IPS-15b (cell line): ENCODE measurements at regions not wholly inside any gene's neighbourhood (a gene's known extent, or its start where the extent isn't known, plus 50 kb on each side); places are given as distances from the start of the nearest gene placed in this dataset.
"Not testable (repeated sequence)": the region's sequence is repeated elsewhere in the genome, so short reads cannot be mapped to it uniquely, and the experiment has no call there.

Experiments
- H3K27me3 ChIP-seq: one replicate; pipeline ENCODE4 v1.6.1; 2013; ENCODE audit warnings: low read length; ENCODE audit not compliant: control insufficient read depth, insufficient read depth
- H3K36me3 ChIP-seq: one replicate; pipeline ENCODE4 v1.6.1; 2013; ENCODE audit warnings: low read length; ENCODE audit not compliant: control insufficient read depth, insufficient read depth
- H3K4me1 ChIP-seq: one replicate; pipeline ENCODE4 v1.6.1; 2013; ENCODE audit warnings: mild to moderate bottlenecking, low read length; ENCODE audit not compliant: control insufficient read depth, insufficient read depth
- H3K4me3 ChIP-seq: one replicate; pipeline ENCODE4 v1.5.1; 2013; ENCODE audit warnings: low read depth, low read length
- H3K9ac ChIP-seq: one replicate; pipeline ENCODE4 v1.6.1; 2013; ENCODE audit warnings: low read depth, mild to moderate bottlenecking, low read length
- H3K9me3 ChIP-seq: one replicate; pipeline ENCODE4 v1.6.1; 2013; ENCODE audit warnings: mild to moderate bottlenecking, low read length; ENCODE audit not compliant: control insufficient read depth, insufficient read depth

DNA sequence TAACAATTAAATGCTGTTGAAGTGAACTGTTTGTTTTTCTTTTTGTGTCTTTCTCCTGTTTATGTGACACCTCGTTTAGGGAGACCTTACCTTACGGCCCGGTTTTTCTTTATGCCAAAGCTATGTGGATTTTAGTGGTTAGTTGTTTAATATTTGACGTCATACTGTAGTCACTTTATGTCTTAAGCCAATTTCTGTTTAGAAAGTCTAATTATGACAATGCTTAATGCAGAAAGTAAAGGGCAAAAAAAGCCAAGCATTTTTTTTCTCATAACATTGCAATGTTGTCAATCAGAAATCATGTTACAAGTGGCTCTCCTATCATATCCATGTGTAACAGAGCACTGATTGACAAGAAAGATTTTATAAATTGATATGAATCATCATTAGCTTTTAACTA is 442.5 kb upstream of the ARRDC3 start:
- no peaks in the 10 kb centered on the region for H3K27me3 ChIP-seq
- no peaks in the 10 kb centered on the region for H3K36me3 ChIP-seq
- H3K4me3 ChIP-seq: no peak overlapping the region
- H3K9me3 ChIP-seq: no peaks in the 10 kb centered on the region
- no peaks in the 10 kb centered on the region for H3K4me1 ChIP-seq
- no peak overlapping the region for H3K9ac ChIP-seq

DNA sequence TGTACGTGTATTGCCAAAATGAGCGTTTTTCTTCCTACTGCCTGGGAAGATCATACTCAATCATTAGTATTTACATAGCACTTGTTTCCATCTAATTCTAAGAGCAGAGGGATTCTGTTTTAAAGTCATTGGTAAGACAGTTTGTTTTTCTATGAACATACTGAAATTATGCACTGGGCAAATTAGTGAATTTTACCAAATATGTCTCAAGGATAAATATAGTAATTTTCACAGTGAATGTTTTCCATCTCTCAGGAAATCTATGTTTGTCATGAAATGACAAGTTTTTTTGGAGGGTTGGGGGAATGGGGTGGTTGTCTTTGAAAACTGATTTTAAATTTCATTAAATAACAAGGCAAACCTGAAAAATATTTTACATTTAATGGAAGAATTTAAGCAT is 441.3 kb upstream of the ARRDC3 start:
- Histone ChIP-seq H3K4me1 (no peaks in the 10 kb centered on the region), H3K4me3 (no peak overlapping the region), H3K9ac (no peak overlapping the region), H3K27me3 (no peaks in the 10 kb centered on the region), H3K9me3 (no peaks in the 10 kb centered on the region), H3K36me3 (no peaks in the 10 kb centered on the region)

DNA sequence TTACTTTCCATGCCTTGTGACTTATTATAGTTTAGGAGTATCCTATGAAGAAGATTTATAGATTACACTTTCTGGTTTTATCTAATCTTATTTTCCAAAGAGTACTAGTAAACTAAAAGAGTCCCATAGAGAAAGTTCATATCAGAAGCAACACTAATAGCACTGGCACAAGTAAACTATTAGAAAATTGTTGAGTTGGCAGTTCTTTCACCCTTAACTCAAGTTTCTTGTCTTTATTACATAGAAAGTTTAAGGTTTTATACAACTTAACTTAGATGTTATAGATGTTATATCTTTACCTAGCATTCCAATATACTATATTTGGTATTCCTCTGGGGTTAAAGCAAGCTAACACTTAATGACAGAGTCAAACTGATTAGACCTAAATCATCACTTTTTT is 437.8 kb upstream of the ARRDC3 start:
- H3K27me3 ChIP-seq: no peaks in the 10 kb centered on the region
- no peaks in the 10 kb centered on the region for H3K9me3 ChIP-seq

DNA sequence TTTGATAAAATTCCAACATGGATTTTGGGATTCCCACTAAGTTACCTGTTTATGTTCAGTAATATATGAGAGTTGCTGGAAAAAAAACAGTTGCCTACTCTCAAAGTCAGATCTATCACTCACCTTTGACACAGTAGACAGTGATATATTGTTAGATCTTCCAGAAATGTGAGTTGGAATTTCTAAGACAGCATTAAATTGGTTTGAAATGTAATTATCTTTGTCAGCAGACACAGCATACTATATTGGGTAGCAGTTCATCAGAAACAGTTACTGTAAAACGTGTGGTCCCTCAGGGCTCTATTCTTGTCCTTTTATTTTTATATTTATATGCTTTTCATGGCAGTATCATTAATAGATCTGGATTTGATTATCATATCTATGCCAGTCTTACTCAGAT is 433.6 kb upstream of the ARRDC3 start:
- Histone ChIP-seq H3K4me3 (no peak overlapping the region), H3K9ac (no peak overlapping the region), H3K36me3 (no peaks in the 10 kb centered on the region), H3K9me3 (no peaks in the 10 kb centered on the region), H3K27me3 (no peaks in the 10 kb centered on the region), H3K4me1 (no peaks in the 10 kb centered on the region)

More for the DNA sequence above, 437.8 kb upstream of the ARRDC3 start:
- no peaks in the 10 kb centered on the region for H3K36me3 ChIP-seq
- H3K4me1 ChIP-seq: no peaks in the 10 kb centered on the region
- H3K4me3 ChIP-seq: no peak overlapping the region
- H3K9ac ChIP-seq: no peak overlapping the region

DNA sequence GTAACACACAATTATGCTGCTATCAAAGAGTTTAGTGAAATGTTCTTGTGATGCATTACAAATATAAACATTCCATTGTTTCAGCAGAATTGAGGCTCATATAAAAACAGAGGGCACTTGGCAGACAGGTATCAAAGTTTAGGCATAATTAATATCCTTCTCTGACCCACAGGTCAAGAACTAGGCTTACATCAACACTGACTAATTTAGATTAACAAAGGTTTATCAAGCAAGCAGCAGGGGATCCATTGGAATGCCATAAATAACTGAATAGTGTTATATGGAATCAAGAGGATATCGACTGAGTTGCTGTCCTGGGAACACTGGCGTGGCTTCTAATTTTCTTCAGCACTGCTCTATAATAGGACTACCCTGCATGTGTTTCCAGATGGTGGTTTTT is 414.5 kb upstream of the ARRDC3 start:
- H3K4me1 ChIP-seq: no peaks in the 10 kb centered on the region
- H3K27me3 ChIP-seq: no peaks in the 10 kb centered on the region
- no peak overlapping the region for H3K9ac ChIP-seq
- H3K36me3 ChIP-seq: no peaks in the 10 kb centered on the region
- no peak overlapping the region for H3K4me3 ChIP-seq
- H3K9me3 ChIP-seq: peaks cover 3% of the 10 kb centered on the region

DNA sequence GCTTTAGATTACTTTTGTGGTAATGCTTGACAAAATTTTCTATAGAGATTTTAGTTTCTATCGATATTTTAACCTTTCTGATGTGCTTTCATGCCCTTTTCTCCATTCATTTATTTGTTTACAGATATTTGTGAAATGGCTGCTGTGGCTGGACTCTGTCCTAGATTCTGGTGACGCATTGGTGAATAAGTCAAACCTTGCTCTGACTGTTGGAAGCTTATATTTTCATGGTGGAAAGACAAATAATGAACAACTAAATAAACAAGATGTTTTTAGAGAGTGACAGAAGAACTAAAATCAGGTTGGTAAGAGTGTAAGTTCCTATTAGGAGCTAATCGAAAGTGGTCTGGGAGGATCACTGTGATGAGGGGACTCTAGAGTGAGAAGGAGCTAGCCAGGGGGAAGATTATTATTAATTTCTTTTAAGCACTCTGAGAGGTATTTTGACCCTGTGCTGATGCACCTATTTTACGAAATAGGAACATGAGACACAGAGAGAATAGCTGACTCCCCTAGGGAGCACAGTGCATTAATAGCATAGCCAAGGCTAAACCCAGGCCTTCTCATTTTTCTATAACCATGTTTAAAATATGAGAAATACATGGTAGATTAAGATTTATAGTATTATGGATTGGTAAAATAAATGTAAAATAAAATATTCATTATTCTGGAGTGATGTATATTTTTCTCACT is 411.9 kb upstream of the ARRDC3 start:
- no peaks in the 10 kb centered on the region for H3K36me3 ChIP-seq
- no peak overlapping the region for H3K9ac ChIP-seq
- H3K4me1 ChIP-seq: no peaks in the 10 kb centered on the region
- no peaks in the 10 kb centered on the region for H3K27me3 ChIP-seq
- no peak overlapping the region for H3K4me3 ChIP-seq
- no peaks in the 10 kb centered on the region for H3K9me3 ChIP-seq

DNA sequence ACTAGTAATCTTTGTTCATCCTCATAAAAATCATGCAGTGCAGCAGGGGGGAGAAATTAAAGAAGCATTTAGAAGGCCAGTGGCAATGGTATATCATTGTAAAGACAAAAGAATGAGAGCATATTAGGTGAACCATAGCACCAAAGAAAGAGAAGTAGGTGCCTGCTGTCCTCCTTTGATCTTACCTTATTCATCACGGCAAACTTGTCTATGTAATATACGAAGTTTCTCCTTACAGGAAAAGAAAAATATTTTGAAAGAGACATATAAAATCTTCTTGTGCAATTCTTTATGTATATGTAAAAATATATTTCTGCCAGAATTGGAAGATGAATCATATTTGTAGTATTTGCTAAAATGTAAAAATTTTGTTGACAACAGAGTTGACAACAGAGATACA is 411.3 kb upstream of the ARRDC3 start:
- no peaks in the 10 kb centered on the region for H3K4me1 ChIP-seq
- H3K27me3 ChIP-seq: no peaks in the 10 kb centered on the region
- H3K9me3 ChIP-seq: no peaks in the 10 kb centered on the region
- no peak overlapping the region for H3K4me3 ChIP-seq
- no peaks in the 10 kb centered on the region for H3K36me3 ChIP-seq
- H3K9ac ChIP-seq: no peak overlapping the region

DNA sequence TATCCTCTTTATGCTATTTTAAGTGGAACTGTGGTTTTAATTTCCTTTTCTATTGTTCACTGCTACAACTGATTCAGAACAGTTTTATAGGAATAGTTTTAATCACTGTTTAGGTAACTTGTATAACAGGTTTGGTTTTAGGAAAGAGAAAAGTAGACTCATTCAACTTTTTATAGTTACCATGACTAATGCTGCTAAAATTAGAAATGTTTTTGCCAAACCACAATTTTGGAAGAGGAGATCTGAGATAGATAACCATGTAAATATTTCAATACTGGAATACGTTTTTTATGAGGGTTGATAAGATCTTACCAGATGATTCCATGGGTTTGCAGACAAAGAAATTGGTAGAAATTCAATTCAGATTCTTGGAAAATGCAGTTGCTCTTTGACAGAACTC is 404.6 kb upstream of the ARRDC3 start:
- Histone ChIP-seq H3K36me3 (no peaks in the 10 kb centered on the region), H3K4me3 (no peak overlapping the region), H3K27me3 (no peaks in the 10 kb centered on the region), H3K9me3 (no peaks in the 10 kb centered on the region), H3K4me1 (peaks cover 4% of the 10 kb centered on the region), H3K9ac (no peak overlapping the region)

DNA sequence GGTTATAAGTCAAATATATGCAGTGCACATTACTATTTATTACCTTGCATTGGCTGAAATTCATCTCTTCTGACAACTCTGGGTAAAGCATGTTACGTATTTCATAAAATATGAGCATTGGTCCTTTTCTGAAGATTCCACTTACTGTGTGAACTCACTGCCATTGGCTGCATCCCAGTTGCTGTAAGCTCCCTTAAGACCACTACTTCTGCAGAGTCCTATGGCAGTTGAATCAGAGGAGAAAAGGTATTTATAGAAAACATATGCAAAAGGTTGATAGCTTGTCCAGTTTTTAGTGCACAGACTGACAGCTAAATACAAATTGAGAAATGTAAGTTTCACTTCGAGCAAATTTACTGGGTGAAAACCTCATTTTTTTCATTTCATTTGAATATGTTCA is 394.6 kb upstream of the ARRDC3 start:
- H3K9ac ChIP-seq: no peak overlapping the region
- H3K9me3 ChIP-seq: no peaks in the 10 kb centered on the region
- H3K4me1 ChIP-seq: no peaks in the 10 kb centered on the region
- H3K4me3 ChIP-seq: no peak overlapping the region
- no peaks in the 10 kb centered on the region for H3K36me3 ChIP-seq
- no peaks in the 10 kb centered on the region for H3K27me3 ChIP-seq

DNA sequence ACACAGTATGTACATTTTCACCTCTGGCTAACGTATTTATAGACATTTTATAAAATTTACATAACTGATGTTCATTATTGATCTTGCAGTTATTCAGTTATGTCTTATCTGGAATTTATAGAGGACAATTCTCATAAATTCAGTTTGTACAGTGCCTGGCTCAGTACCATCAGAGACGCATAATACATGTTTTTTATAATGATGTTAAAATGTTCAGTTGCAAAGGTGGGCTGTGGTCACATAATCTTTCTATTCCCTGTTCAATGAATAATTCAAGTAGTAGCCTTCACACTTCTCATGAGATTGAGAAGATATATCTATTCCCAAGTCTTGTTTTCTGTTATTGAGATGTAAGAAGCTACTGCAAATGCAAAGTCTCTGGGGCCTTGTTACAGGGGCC is 393.1 kb upstream of the ARRDC3 start:
- H3K9me3 ChIP-seq: no peaks in the 10 kb centered on the region
- H3K27me3 ChIP-seq: no peaks in the 10 kb centered on the region
- H3K4me1 ChIP-seq: no peaks in the 10 kb centered on the region
- H3K4me3 ChIP-seq: no peak overlapping the region
- no peaks in the 10 kb centered on the region for H3K36me3 ChIP-seq
- H3K9ac ChIP-seq: no peak overlapping the region

DNA sequence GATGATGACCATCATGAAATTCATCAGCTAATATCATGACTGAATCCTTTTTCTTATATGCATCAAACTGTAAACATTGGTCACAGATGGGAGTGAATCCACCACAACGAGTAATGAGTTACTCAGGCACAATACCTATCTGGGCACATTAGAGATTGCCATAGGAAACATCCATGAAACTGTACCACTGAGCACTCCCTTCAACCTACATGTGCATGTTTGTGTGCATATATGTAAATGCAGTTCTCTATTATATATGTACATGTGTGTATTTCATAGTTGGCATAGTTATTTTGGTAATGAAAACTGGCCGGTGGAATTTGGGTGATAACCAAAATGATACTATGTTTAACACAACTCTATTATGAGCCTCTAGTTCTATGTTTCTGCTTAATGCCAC is 387.3 kb upstream of the ARRDC3 start:
- no peak overlapping the region for H3K9ac ChIP-seq
- H3K4me3 ChIP-seq: no peak overlapping the region
- no peaks in the 10 kb centered on the region for H3K27me3 ChIP-seq
- no peaks in the 10 kb centered on the region for H3K36me3 ChIP-seq
- peaks cover 8% of the 10 kb centered on the region for H3K4me1 ChIP-seq
- H3K9me3 ChIP-seq: no peaks in the 10 kb centered on the region

DNA sequence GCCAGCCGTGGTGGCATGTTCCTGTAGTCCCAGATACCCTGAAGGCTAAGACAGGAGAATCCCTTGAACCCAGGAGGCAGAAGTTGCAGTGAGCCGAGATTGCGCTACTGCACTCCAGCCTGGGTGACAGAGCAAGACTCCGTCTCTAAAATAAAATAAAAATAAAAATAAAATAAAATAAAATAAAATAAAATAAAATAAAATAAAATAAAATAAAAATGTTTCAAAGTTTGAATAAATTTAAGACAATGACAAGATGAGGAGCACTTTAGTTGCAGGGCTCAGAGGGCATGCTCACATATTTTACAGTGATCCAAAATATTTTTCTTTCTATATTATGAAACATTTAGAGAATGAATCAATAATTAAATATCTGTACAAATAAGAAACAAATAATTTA is 374.3 kb upstream of the ARRDC3 start:
- H3K27me3 ChIP-seq, H3K9me3 ChIP-seq, H3K4me3 ChIP-seq, H3K4me1 ChIP-seq, H3K36me3 ChIP-seq, H3K9ac ChIP-seq: not testable (repeated sequence)
